ENCODE measurements at regions not wholly inside any gene's neighbourhood (a gene's known extent, or its start where the extent isn't known, plus 50 kb on each side); places are given as distances from the start of the nearest gene placed in this dataset.
"Not testable (repeated sequence)": the region's sequence is repeated elsewhere in the genome, so short reads cannot be mapped to it uniquely, and the experiment has no call there.

DNA sequence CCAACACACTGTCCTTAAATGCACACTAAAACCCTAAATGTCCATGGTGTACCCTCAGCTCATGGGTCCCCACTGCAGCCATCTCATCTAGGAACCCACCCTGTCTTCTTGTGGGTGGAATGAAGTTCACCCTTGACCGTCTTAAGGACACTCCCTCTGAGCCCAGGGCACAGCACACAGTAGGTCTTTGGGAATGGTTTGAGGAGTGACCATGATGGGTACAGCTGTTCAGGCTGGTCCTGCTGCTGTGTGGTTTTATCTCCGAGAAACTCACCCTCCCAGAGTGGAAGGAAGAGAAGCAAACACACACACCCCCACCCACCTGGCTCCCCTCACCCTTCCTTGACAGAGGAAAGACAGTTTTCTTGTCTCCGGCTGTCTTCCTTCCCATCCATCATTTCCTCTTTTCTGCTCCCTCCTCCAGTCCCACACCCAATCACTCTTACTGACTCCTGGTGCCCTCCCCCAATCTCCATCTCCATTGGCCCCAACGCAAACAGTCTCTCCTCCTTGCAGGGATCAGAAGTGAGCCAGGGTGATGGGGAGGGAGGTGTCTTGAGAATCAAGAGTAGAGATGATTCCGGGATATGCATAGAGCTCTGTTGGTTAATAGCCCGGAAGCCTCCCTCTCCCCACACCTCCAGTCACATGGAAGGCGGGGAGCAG, 105.9 kb upstream of the LHX5 start:
- in situ Hi-C loops (cut with MboI; ENCODE audit: low sequenced_read_pairs), result no loop called here

DNA sequence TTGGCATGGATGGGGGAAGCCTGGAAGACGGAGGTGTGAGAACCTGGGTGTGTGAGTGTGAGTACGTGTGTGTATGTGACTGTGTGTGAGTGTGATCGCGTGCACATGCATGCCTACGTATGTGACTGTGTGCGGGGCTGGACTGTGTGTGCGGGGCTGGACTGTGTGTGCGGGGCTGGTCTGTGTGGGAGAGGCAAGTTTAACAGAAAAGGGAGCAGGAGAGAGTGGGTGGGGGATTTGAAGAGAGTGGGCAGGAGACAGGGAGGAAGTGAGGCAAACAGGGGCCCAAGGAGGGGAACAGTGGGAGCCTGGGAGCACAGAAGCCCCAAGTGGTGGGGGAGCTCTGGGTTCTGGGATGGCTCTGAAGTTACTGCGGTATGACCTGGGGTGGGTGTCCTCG, 103.7 kb upstream of the LHX5 start:
- in situ Hi-C loops (cut with MboI; ENCODE audit: low sequenced_read_pairs), result no loop called here

DNA sequence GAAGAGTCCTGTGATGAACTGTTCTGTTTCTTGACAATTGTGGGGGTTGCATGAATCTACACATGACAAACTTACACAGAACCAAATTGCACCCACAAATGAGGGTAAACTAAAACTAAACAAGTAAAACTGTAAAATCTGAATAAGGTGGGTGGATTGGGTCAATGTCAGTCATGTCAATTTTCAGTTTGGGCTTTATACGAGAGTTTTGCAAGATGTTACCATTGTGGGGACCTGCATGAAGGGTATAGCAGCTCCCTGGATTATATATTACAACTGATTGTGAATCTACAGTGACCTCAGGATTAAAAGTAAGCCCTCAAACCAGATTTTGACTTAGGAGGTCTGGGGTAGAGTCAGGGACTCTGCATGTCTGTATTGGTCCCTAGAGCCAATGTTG, 101.5 kb upstream of the LHX5 start:
- in situ Hi-C loops (cut with MboI; ENCODE audit: low sequenced_read_pairs), result no loop called here

DNA sequence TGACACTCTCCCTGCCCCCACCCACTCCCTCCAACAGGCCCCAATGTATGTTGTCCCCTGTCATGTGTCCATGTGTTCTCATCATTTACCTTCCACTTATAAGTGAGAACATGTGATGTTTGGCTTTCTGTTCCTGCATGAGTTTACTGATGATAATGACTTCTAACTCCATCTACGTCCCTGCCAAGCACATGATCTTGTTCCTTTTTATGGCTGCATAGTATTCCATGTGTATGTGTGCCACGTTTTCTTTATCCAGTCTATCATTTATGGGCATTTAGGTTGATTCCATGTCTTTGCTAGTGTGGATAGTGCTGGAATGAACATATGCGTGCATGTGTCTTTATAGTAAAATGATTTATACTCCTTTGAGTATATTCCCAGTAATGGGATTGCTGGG, 100.0 kb upstream of the LHX5 start:
- in situ Hi-C loops (cut with MboI; ENCODE audit: low sequenced_read_pairs), result no loop called here

DNA sequence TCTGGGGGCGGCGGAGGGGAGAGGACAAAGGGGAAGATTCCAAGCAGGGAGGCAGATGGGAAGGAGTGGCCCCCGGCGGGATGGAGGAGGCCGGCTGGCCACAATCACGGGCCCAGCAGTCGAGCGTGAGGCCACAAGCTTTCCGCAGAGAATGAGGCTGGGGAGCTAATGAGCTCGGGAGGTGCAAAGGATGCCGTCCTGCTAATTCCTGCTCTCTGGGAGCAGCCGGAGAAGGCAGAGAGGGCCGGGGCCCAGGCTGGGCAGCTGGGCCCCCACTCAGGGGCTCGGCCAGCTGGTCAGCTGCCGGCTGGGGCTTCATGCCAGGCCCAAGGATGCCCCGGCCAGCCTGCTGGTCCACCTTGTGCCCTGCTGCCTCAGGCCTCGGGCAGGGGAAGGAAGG, 98.1 kb upstream of the LHX5 start:
- in situ Hi-C loops (cut with MboI; ENCODE audit: low sequenced_read_pairs), result no loop called here

DNA sequence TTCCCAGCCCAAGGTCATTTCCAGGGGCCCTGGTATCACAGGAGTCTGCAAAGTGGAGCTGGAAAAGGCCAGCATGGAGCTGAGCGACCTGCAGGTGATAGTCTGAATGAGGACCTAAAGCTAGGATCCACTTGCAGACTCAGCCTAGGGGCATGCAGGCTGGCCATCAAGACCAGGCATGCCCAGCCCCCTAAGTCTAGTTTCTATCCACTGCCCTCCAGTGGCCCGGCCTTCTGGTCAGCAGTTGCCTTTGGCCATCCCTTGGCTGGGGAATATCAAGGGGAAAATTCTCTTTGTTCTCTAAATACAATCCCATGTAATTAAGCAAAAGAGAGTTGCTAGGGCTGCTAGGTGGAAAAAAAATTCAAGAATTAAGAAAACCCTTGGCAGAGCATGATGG, 96.3 kb upstream of the LHX5 start:
- in situ Hi-C loops (cut with MboI; ENCODE audit: low sequenced_read_pairs), result no loop called here

DNA sequence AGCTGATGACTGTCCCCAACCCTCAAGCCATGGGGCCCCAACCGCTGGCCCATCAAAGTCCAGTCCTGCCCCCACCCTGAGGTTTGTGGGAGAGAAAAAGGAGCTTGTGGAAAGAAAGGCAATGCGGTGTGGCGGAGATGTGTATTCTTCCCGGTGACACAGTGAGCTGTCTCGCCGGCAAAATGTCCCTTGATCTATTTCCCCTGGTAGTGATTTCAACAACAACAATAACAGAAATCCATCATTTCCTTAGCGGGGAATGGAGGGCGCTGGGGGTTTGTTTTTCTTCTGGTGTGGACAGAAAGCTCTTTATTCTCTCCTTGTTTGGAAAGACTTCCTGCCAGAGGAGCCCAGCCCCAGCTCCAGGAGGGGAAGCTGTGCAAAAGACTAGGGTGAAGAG, 93.7 kb upstream of the LHX5 start:
- in situ Hi-C loops (cut with MboI; ENCODE audit: low sequenced_read_pairs), result no loop called here

DNA sequence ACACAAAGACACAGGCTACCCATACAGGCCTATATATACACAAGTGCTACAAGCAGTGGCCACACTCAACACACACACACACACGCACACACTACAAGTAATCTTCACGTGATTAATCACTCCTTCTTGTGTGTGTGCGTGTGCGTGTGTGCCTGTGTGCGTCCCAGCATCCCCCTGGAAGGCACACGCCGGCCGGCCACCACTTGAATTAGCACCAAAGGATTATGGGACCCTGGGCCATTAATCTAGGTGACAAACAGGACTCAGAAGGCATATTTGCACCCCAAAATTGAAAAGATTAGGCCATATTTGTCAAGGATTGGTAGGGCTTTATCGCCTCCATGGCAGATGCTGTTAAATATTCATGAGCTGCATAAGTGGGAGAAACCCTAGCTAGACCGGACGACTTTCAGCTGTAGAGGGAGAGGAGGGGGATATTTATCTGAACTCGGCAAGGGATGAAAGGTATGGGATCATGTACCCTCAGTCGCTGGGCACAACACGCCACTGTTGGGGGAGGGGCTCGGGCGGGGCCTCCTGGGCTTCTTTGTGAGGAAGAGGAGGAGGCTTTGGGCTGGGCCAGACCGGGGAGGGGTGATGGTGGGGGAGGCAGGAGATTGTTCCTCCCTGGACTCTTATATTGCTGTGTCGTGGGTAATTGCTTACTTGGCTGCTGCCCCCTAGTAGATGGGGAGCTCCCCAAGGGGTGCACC, 89.6 kb upstream of the LHX5 start:
- in situ Hi-C loops (cut with MboI; ENCODE audit: low sequenced_read_pairs), result no loop called here

DNA sequence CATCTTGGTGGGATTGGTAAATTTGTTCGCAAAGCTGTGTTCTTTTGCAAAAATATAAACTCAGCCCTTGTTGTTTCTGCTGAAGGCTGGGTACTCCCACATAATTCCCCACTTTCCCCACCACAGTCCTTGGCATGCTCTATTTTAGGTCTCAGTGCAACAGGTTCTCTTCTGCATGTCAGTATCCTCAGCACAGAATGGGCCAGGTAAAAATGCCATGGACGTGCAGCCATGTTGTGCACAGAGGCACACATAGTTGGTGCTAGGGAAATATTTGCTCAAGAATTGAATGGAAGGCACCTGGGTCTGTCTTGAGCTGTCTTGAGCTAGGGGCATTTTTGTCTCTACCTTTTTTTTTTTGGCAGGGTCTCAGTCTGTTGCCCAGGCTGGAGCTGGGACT, 87.8 kb upstream of the LHX5 start:
- in situ Hi-C loops (cut with MboI; ENCODE audit: low sequenced_read_pairs), result no loop called here

DNA sequence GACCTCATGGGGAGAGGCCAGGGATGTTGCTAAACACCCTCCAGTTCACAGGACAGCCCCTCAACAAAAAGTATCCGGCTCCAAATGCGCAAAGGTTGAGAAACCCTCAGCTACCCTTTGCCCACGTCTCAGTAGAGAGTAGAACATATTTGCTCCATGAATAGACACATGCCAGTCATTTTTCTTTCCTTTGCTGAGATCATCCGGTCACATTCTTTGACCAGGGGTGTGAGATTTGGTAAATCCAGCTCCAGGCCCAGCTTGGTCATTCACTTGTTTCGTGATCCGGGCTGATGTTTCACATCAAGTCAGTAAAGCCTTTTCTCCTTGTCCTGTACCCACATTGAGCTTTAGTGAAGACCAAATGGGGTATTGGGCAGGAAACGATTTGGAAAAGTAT, 83.6 kb upstream of the LHX5 start:
- in situ Hi-C loops (cut with MboI; ENCODE audit: low sequenced_read_pairs), result no loop called here

DNA sequence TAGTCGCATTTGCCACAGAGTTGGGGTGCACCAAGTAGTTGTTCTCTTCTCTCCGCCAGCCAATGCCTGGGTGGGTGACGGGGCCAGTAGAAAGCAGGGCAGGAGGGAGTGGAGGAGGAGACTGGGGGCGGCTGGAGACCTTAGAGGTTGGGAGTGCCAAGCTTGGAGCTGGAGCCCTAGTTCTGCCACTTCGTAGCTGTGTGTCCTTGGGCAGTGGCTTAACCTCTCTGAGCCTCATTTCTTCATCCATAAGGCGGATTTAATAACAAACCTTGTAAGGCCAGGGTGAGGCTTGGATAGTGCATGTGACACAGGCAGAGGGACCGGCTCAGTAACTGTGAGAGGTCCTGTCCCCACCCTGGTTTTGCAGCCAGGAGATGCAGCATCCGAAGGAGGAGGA, 81.1 kb upstream of the LHX5 start:
- in situ Hi-C loops (cut with MboI; ENCODE audit: low sequenced_read_pairs), result no loop called here

DNA sequence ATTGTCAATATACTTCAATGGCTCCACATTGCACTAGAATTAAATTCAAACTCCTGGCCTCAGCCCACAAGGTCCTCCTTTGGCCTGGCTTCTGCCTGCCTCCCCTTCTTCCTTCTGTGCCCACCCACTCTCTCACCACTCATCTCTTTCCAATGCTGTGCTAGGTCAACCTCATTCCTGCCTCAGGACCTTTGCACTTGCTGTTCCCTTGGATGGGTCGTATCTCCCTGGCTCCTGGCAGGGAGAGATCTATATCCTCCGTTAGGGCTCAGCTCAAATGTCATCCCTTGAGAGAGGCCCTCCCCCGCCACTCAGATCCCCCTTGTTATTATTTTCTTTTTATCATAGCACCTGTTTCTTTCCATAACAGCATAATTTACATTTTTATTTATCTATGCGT, 79.9 kb upstream of the LHX5 start:
- in situ Hi-C loops (cut with MboI; ENCODE audit: low sequenced_read_pairs), result no loop called here

DNA sequence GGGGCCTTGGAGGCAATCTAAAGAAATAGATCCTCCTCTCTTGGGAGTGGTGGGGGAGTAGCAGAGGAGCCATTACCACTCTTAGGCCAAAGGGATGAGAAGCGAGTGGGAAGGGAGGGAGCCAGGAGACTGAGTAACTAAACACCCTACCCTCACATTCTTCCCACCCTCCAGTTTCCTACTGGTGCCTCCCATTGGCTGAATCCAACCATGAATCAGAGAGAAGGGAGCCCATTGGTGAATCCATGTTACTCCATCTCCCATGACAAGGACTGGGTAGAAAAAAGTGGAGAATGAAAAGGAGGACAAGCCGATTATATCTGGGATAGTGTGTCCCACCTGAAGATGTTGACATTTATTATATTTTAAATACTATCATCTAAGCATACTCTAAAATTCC, 76.8 kb upstream of the LHX5 start:
- in situ Hi-C loops (cut with MboI; ENCODE audit: low sequenced_read_pairs), result no loop called here

DNA sequence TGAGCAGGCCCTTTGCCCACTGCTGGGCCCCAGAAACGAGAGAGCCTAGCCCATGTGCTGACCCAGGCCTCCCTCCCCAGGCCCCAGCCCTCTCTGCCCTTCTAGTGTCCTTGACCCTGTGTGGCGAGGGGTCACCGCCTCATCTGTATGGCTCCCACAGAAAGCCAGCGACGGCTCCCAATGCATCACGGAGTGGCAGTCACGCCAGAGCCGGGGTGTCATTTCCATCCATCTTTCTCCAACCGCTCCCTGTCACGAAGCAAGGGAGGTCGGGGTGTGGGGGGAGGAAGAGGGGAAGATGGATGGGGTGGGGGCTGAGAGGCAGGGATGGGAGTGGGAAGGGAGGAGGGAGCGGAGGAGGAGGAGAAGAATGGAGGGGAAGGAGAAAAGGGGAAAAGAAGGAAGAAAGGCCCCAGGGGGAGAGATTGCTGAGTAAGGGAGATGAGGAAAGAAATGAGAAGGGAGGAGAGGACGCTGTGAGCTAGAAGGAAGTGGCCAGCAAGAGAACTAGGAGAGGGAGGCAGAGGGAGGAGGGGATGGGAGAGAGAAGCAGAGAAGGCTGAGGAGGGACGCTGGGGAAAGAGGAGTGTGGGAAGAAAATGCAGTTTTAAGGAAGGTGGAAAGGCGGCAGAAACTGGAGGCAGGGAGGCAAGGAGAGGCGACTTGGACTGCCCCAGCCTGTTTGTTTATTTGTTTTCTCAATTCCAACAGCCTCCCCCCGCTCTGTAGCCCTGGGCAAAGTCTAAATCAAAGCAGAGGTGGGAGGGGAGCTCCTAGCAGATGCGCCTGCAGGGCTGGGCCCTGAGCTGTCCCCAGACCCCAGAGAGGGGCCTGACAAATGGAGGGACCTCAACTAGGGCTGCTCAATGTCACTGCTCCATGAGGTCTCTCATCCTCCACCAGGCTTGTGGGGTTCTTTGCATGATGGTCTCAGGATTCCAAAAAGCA, 75.5 kb upstream of the LHX5 start:
- in situ Hi-C loops (cut with MboI; ENCODE audit: low sequenced_read_pairs), result no loop called here

DNA sequence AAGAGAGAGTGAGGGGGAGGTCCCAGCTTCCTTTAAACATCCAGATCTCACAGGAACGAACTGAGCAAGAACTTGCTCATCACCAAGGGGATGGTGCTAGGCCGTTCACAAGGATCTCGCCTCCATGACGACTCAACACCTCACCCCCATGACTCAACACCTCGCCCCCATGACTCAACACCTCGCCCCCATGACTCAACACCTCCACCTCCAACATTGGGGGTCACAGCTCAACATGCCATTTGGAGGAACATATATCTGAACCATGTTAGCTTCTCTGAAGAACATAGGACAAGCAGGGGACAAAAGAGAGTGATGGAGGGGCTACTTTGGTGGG, 66.0 kb upstream of the LHX5 start:
- in situ Hi-C loops (cut with MboI; ENCODE audit: low sequenced_read_pairs), result no loop called here

DNA sequence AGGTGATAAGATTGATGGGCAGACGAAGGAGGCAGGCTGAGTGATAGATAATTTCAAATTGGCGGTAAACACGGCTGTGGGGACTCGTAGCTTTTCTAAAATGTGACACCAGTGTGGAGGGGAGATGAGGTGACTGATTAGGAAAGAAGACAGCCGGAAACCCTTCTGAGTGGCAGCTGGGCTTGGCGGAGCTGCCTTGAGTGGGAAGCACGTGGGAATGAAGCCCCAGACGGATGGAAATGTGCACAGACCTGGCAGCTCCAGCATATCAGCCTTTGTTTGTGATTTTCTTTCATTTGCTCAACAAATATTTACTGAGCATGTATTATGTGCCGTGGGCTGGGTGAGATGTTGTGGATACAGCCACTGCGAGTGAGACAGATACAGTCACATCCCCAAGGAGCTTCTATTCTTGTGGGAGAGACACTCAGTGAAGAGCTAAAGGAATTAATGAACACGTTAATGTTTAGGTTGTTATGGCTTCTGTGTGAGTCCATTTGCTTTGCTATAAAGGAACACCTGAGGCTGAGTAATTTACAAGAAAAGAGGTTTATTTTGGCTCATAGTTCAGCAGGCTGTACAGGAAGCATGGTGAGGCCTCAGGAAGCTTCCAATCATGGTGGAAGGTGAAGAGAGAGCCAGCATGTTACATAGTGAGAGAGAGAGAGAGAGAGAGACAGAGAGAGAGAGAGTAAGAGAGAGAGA, 65.5 kb upstream of the LHX5 start:
- in situ Hi-C loops (cut with MboI; ENCODE audit: low sequenced_read_pairs), result no loop called here

DNA sequence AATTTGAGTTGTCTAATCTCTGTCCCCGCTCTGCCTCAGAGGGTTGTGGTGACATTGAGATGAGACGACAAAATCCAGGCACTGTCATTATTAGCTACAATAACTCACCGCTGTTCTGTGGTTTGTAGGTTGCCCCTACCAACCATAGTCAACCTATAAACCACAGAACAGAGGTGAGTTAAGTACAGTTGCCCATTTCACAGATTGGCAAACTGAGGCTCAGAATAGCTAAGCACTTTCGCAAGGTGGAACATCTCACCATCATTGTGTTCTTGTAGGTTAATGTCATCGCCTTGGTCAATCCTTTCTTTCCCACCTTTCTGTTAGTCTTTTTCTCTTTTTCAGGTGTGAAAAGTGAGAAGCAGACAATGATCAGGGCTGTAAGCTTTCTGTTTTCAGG, 63.4 kb upstream of the LHX5 start:
- in situ Hi-C loops (cut with MboI; ENCODE audit: low sequenced_read_pairs), result no loop called here

DNA sequence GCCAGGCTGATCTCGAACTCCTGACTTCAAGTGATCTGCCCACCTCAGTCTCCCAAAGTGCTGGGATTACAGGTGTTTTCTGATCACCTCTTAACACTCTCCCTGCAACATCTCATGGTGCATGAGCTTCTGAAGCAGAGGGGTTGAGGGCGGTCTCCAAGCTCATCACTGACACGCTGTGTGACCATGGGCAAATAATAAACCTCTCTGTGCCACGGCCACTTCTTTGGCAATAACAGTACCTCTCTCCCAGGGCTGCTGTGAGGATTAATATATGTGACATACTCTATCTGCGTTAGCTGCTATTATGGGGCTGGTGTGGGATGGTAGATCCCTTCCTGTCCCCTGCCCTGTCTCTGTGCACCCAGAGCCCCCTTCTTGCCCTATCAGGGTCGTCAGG, 62.9 kb upstream of the LHX5 start:
- in situ Hi-C loops (cut with MboI; ENCODE audit: low sequenced_read_pairs), result no loop called here

DNA sequence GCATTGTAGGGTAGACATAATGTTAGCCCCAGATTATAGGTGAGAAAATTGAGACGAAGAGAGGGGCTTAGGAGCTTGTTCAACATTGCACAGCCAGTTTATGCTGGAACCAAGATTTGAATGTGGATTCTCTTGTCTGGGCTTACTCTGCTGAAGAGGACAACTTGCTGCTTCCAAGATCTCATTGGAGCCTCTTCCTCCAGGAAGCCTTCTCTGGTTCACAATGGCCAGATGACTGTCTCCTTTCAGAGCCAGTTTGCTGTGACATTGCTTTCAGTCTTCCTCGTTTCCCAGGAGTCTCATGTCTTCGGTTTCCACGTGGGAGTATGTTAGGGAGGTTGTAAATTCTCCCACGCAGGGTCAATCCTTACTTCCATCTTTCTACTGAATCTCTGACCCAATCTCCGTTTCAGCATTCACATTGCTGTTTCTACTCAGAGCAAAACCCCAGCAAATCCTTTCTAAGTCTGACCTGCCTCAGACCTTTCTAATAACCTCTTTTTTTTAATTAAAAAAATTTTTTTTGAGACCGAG, 62.2 kb upstream of the LHX5 start:
- in situ Hi-C loops (cut with MboI; ENCODE audit: low sequenced_read_pairs), result no loop called here

DNA sequence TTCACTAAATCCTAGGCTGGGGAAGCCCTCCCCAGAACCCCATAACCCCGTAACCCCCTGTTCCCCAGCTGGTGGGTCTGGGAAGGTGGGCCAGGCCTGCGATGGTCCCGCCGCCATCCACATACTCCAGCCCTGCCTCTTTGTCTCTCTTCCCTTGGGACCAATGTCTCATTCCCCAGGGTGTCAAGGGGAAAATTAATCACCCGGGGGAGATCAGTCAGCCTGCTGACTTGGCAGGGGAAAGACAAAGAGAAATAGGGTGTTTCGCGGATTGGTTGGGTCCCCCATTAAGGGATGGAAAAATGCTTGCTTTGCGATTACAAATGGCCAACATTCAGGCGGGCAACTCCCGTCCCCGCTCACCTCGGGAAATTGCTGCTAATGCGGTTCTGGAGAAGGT, 60.6 kb upstream of the LHX5 start:
- in situ Hi-C loops (cut with MboI; ENCODE audit: low sequenced_read_pairs), result no loop called here

DNA sequence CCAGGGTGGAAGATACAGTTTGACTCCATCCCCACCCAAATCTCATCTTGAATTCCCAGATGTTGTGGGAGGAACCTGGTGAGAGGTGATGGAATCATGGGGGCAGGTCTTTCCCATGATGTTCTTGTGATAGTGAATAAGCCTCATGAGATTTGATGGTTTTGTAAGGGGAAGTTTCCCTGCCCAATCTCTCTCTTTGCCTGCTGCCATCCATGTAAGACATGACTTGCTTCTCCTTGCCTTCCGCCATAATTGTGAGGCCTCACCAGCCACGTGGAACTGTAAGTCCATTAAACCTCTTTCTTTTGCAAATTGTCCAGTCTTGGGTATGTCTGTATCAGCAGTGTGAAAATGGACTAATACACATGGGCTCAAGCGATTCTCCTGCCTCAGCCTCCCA, 59.4 kb upstream of the LHX5 start:
- in situ Hi-C loops (cut with MboI; ENCODE audit: low sequenced_read_pairs), result not testable (repeated sequence)

All from HL-60/S4 treated with phorbol 12-myristate 13-acetate at 8.2 ng/mL for 4 days and 3 days (cell line).